ENCODE measurements at regions not wholly inside any gene's neighbourhood (a gene's known extent, or its start where the extent isn't known, plus 50 kb on each side); places are given as distances from the start of the nearest gene placed in this dataset.

- H3K9me3 Mint-ChIP-seq (ENCODE audit: low read depth, unreplicated experiment) = peaks cover 2% of the 10 kb centered on the region
- H3K4me1 Mint-ChIP-seq (ENCODE audit: low read depth, unreplicated experiment) = peaks cover 51% of the 10 kb centered on the region
- TF ChIP-seq CTCF (IDR thresholded peaks at IDR 0.05; ENCODE audit: unreplicated experiment) = no peak
- no TSS peak for BruUV-seq (replicated peaks)
- no peak for DNase-seq
- no peaks in the 10 kb centered on the region for H3K27me3 Mint-ChIP-seq (ENCODE audit: unreplicated experiment)
- H3K4me3 Mint-ChIP-seq (ENCODE audit: low read depth, unreplicated experiment) = peak overlapping the region; percentile 75
- H3K36me3 Mint-ChIP-seq (ENCODE audit: insufficient read depth, unreplicated experiment) = peaks cover 36% of the 10 kb centered on the region
- CTCF ChIA-PET = interaction anchor here (0.9 to 3.1 kb wide), 4 partner anchors 15 to 93 kb away, joined by 3 to 8 read pairs (median 6); no protein-coding TSS in a partner anchor
- intact Hi-C loops (cut with micrococcal nuclease; ENCODE audit: unreplicated experiment) = loop anchor here (2.0 to 10.0 kb wide), 3 partner anchors 56 to 886 kb away; partner anchors contain the start of gene KLF6
- H3K27ac Mint-ChIP-seq (ENCODE audit: unreplicated experiment) = peak overlapping the region; percentile 96
Measured at GRCh38 chr10:4670737-4671136, 155.3 kb upstream of the AKR1E2 start.

GRCh38 chr10:4669585-4669984 lies 156.4 kb upstream of the AKR1E2 start:
- Mint-ChIP-seq H3K4me3 (ENCODE audit: low read depth, unreplicated experiment) (no peak overlapping the region), H3K27ac (ENCODE audit: unreplicated experiment) (peak overlapping the region; percentile 96), H3K9me3 (ENCODE audit: low read depth, unreplicated experiment) (peaks cover 2% of the 10 kb centered on the region), H3K27me3 (ENCODE audit: unreplicated experiment) (no peaks in the 10 kb centered on the region), H3K36me3 (ENCODE audit: insufficient read depth, unreplicated experiment) (peaks cover 29% of the 10 kb centered on the region), H3K4me1 (ENCODE audit: low read depth, unreplicated experiment) (peaks cover 39% of the 10 kb centered on the region)
- no TSS peak for BruUV-seq (replicated peaks)
- TF ChIP-seq CTCF (IDR thresholded peaks at IDR 0.05; ENCODE audit: unreplicated experiment) = no peak
- intact Hi-C loops (cut with micrococcal nuclease; ENCODE audit: unreplicated experiment) = loop anchor here (10.0 kb wide), 1 partner anchor 785 kb away; no protein-coding TSS in a partner anchor
- CTCF ChIA-PET = no interaction called here
- DNase-seq = no peak

GRCh38 chr10:4663162-4663992 lies 162.6 kb upstream of the AKR1E2 start:
- CTCF ChIA-PET = interaction anchor here (0.9 to 1.6 kb wide), 3 partner anchors 14 to 100 kb away, joined by 3 to 4 read pairs (median 3); no protein-coding TSS in a partner anchor
- H3K36me3 Mint-ChIP-seq (ENCODE audit: insufficient read depth, unreplicated experiment) = peaks cover 21% of the 10 kb centered on the region
- TF ChIP-seq CTCF (IDR thresholded peaks at IDR 0.05; ENCODE audit: unreplicated experiment) = no peak
- DNase-seq = peak; percentile 84
- H3K4me1 Mint-ChIP-seq (ENCODE audit: low read depth, unreplicated experiment) = peaks cover 30% of the 10 kb centered on the region
- peak overlapping the region; percentile 25 for H3K4me3 Mint-ChIP-seq (ENCODE audit: low read depth, unreplicated experiment)
- TSS peak; percentile 97 for BruUV-seq (replicated peaks)
- no peaks in the 10 kb centered on the region for H3K9me3 Mint-ChIP-seq (ENCODE audit: low read depth, unreplicated experiment)
- H3K27ac Mint-ChIP-seq (ENCODE audit: unreplicated experiment) = peak overlapping the region; percentile 98
- H3K27me3 Mint-ChIP-seq (ENCODE audit: unreplicated experiment) = no peaks in the 10 kb centered on the region
- intact Hi-C loops (cut with micrococcal nuclease; ENCODE audit: unreplicated experiment) = loop anchor here (2.0 to 10.0 kb wide), 3 partner anchors 63 to 779 kb away; no protein-coding TSS in a partner anchor

GRCh38 chr10:4662576-4663161 lies 163.3 kb upstream of the AKR1E2 start:
- H3K36me3 Mint-ChIP-seq (ENCODE audit: insufficient read depth, unreplicated experiment) = peaks cover 21% of the 10 kb centered on the region
- no peak for TF ChIP-seq CTCF (IDR thresholded peaks at IDR 0.05; ENCODE audit: unreplicated experiment)
- CTCF ChIA-PET = interaction anchor here (0.9 to 1.6 kb wide), 3 partner anchors 14 to 101 kb away, joined by 3 to 4 read pairs (median 3); no protein-coding TSS in a partner anchor
- TSS peak; percentile 93 for BruUV-seq (replicated peaks)
- peak; percentile 67 for DNase-seq
- H3K27me3 Mint-ChIP-seq (ENCODE audit: unreplicated experiment) = no peaks in the 10 kb centered on the region
- peaks cover 30% of the 10 kb centered on the region for H3K4me1 Mint-ChIP-seq (ENCODE audit: low read depth, unreplicated experiment)
- no peaks in the 10 kb centered on the region for H3K9me3 Mint-ChIP-seq (ENCODE audit: low read depth, unreplicated experiment)
- peak overlapping the region; percentile 98 for H3K27ac Mint-ChIP-seq (ENCODE audit: unreplicated experiment)
- peak overlapping the region; percentile 25 for H3K4me3 Mint-ChIP-seq (ENCODE audit: low read depth, unreplicated experiment)
- intact Hi-C loops (cut with micrococcal nuclease; ENCODE audit: unreplicated experiment) = loop anchor here (2.0 to 10.0 kb wide), 3 partner anchors 64 to 778 kb away; no protein-coding TSS in a partner anchor

All from Calu3 (cell line).